Mesenteric fat pad (tissue), 1 donor: ENCODE measurements at regions not wholly inside any gene's neighbourhood (a gene's known extent, or its start where the extent isn't known, plus 50 kb on each side); places are given as distances from the start of the nearest gene placed in this dataset.

ENCODE experiments used
- DNase-seq: peaks from one replicate; pipeline ENCODE4 v3.0.0-alpha.2; 2020; ENCODE audit warnings: low spot score
- donor health status: DM: yes; HTN: yes; CAD: no.

DNA sequence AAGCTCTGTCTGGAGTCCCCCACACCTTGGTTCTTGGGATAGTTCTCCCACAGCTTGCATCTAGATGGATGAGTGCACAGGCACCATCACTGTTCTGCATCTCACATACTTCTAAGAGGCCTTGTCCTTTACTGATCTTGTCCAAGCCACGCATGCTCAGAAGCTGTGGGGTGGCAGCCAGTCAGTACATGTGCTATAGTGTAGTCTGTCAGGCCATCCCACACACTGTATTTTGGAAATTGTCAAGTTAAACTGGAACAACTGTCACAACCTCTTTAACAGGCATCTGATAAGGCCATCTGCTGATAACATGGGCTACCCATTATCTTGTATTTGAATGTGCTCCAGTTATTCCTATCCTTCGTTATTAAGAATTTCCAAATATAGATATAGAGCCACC is 296.5 kb upstream of the AZI2 start:
- DNase-seq, result no peak

GRCh38 chr3:28646435-28646834 is 297.8 kb upstream of the AZI2 start:
- no peak for DNase-seq

- DNase-seq, result no peak
Measured at GRCh38 chr3:28649266-28649665, 300.6 kb upstream of the AZI2 start.

DNA sequence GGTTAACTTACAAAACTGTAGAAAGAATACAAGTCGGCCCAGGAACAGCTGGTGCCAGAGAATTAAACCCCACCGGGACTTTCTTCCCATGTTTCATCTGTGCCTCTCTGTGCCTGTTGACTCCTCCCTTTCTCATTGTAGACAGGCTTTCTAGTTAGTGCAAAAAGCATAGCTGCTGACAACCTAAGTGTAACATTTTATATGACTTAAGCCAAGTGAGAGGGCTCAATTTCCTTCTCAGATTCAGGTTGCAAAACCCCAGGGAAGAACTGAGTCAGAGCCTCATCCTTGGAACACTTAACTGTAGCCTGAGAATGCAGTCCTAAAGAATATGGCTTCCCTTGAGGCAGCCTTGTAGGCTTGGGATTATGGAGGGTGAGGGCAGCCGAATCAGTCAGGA is 302.5 kb upstream of the AZI2 start:
- DNase-seq, result no peak

DNA sequence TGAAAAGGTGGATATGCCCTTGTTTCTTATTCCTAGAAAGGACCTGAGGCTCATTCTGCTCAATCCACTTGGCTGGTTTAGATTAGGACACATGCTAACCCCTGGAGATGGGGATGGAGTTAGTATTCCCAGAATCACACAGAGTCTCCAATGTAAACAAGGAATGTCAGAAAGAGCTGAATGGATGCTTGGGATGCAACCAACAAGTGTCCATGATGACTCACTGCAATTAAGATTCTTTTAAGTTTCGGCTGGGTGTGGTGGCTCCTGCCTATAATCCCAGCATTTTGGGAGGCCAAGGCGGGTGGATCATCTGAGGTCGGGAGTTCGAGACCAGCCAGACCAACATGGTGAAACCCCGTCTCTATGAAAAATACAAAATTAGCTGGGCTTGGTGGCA is 315.5 kb upstream of the AZI2 start:
- no peak for DNase-seq

GRCh38 chr3:28667646-28668621 is 319.3 kb upstream of the AZI2 start:
- DNase-seq, result no peak

- no peak for DNase-seq
Measured at GRCh38 chr3:28669870-28670269, 321.2 kb upstream of the AZI2 start.

DNA sequence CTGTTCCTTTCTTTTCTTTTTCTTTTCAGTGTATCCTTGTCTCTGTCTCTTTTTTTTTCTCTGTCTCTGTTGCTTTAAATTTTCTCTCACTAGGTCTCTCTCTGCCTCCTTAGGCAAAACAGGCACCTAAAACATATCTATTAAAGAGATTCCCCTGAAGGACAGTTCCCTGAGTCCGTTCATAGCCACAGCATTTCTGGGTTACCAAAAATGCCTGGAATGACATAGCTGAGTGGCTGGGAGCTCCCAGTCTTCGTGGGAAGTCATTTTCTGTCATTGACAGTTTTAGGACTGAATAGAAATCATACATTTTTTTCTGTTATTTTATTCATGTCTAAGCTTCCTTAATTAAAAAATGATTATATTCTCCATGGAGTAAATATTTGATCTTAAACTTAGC is 323.8 kb upstream of the AZI2 start:
- no peak for DNase-seq

- no peak for DNase-seq
Measured at GRCh38 chr3:28673446-28673845, 324.8 kb upstream of the AZI2 start.

DNA sequence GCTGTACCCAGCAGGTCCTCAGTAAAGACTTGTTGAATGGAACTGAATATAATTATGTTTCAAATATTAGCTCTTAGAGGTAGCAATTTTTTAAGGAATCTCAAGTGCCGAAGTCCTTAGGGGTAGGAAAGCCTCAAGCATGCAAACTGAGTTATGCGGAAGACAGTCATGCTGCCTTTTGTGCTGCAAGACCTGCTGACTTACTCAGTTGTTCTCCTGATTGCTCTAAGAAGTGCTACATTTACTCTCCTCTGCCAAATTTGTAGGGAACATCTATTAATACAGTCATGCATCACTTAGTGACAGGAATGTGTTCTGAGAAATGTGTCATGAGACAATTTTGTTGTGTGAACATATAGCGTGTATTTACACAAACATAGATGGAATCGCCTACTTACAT is 325.6 kb upstream of the AZI2 start:
- no peak for DNase-seq

DNA sequence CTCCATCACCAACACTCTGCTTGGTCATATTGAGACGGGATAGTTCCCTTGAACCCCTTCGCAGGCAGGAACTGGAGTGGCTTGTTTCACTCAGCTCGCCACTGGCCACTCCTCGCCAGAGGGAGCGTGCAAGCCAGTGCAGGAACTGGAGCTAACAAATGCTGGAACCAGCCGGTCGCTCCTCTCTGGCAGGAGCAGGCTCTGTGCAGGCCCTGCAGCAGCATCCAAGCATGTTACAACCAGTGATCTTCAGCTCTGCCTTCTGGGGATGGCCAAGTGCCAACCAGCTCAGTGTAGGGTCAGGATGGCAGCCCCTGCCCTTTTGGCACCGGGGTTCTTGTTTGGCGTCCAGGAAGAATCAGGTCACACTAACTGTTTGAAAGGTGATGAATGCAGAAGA is 329.0 kb upstream of the AZI2 start:
- no peak for DNase-seq

DNA sequence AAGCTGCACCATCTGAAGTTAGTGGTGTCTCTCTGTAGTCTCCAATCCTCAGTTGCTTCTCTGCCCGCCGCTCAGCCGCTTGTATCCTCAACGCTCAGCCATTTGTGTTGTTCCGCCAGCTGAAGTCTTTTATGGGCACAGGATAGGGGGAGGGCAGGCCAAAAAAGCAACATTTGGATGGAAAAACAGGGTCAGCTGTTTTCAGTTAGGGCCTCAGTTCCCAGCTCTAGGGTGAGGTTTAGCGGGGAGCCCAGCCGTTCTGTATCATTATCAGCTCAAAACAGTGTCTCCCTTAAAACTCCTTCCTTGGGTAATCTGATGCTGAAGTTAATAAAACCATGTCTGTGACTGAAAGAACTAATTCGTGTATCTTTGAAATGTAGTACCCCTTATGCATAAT is 329.5 kb upstream of the AZI2 start:
- DNase-seq, result no peak

GRCh38 chr3:28680050-28680449 is 331.4 kb upstream of the AZI2 start:
- DNase-seq, result no peak

GRCh38 chr3:28682121-28682520 is 333.5 kb upstream of the AZI2 start:
- no peak for DNase-seq

DNA sequence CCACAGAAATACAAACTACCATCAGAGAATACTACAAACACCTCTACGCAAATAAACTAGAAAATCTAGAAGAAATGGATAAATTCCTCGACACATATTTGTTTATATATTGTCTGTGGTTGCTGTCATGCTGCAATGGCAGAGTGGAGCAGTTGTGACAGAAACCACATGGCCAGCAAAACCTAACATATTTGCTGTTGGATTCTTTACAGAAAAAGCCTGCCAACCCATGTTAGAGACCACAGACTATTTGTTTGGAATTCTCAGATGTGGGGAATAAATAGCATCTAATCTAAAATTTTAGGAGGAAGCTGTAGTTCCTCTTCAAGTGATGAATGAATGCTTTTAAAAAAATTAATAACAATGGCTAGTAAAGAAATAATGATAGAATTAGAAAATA is 341.6 kb upstream of the AZI2 start:
- no peak for DNase-seq

DNA sequence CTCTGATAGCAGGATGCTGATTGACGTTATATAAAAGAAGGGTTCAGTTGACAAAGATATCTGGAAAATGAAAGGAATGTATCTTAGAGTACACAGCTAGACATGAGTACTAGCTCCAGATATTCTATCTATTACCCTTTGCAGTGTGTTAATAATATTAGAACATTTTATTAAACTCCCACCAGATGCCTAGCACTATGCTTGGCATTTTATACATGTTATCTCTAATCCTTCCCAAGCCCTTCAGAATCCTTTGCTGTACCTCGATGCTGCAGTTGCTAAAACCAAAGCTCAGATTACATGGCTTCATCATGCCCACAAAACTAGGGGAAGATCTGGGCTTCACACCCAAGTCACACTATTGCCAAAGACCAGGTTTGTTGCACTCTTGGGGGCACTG is 350.1 kb upstream of the AZI2 start:
- DNase-seq, result no peak

GRCh38 chr3:28699283-28699682 is 350.7 kb upstream of the AZI2 start:
- no peak for DNase-seq

DNA sequence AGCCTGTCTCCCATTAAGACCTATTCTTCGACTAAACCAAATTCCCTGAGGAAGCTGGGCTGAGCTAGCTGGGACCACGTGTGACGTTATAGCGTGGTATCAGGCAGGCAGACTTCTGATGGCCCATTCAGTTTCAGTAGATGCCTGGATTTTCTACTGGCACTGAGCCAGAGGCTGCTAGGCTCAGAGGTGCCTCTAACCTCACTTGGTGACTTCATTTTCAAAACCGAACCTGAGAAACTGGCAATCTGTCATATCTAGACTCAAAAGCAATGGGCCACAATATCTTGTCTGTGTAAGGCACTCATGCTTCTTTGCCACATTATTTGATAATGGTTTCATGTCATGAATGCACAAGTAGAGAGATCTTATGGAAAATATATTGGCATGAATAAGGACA is 352.1 kb upstream of the AZI2 start:
- DNase-seq, result no peak

DNA sequence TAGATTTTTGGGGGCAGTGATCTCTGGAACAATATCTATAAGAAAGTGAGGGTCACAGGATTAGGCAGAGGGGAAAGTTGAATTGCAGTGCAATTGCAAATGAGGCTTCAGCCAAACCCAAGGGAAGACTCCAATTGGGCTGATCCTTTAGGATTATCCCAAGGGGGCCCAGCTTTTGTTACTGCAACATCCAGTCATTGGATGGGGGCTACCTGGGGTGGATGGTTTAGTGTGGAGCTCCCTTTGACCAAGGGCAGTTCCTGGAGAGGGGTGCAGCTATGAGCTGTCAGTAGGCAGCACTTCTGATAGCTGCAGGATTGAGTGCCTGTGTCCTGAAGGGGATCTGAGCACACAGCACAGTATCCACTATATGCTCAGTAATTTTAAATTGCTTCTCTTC is 355.2 kb upstream of the AZI2 start:
- DNase-seq, result no peak

DNA sequence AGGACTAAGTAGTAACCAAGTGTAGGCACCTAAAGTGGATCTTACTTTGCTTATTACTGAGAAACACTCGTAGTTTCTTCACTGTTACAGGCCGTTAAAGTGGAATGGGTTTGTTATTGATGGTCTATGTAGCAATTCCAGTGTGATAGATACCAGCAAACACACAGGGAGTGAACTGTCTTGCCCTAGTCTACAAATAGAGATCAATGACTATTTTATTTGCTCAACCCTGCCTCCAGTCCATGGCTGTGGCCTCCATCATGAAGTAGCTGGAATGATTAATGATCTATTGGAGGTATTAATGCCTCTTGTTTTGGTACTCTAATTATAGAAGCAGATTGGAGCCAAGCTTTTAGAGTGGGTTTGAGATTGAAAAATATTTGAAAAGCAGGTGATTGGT is 362.7 kb upstream of the AZI2 start:
- no peak for DNase-seq

GRCh38 chr3:28716939-28717338 is 368.3 kb upstream of the AZI2 start:
- DNase-seq, result no peak

GRCh38 chr3:28718074-28718849 is 369.6 kb upstream of the AZI2 start:
- DNase-seq, result no peak

DNA sequence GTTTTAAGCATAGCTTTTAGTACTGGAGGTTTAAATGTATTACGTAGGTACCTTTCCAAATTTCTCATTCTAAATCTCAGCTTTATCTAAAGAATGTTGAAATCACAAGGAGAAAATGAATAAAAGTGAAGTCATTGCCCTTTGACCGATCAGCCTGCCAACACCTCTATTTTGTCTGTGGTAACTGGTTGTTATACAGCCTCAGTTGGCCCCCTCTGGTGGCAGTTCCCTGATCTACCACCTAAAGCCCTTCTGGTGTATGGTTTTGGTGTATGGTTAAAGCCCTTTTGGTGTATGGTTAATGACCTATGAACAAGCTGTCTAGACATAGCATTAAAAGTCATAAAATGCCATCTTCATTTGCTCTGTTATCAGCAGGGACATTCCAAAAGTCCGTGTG is 378.2 kb upstream of the AZI2 start:
- DNase-seq, result no peak
